ENCODE measurements at regions not wholly inside any gene's neighbourhood (a gene's known extent, or its start where the extent isn't known, plus 50 kb on each side); places are given as distances from the start of the nearest gene placed in this dataset.

DNA sequence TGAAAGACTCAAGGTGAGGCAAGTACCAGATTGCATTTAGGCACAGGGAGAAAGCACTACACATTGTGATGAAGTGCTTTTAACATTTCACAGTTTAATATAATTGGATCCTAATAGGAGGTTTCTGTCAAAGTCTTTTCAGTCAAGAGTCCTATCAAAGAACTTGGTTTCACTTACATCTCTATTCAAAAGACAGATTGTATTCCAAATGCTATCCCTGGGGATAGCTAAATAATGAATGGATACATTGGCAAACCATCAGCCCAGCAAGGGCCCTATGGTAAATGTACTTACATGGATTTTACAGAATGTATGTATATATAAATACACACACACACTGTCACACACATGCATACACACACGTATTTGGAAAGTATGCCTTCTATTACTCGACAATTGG lies 655.5 kb upstream of the FLRT2 start:
- TF ChIP-seq, protein P1, sequence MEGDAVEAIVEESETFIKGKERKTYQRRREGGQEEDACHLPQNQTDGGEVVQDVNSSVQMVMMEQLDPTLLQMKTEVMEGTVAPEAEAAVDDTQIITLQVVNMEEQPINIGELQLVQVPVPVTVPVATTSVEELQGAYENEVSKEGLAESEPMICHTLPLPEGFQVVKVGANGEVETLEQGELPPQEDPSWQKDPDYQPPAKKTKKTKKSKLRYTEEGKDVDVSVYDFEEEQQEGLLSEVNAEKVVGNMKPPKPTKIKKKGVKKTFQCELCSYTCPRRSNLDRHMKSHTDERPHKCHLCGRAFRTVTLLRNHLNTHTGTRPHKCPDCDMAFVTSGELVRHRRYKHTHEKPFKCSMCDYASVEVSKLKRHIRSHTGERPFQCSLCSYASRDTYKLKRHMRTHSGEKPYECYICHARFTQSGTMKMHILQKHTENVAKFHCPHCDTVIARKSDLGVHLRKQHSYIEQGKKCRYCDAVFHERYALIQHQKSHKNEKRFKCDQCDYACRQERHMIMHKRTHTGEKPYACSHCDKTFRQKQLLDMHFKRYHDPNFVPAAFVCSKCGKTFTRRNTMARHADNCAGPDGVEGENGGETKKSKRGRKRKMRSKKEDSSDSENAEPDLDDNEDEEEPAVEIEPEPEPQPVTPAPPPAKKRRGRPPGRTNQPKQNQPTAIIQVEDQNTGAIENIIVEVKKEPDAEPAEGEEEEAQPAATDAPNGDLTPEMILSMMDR (IDR thresholded peaks at IDR 0.05) = no peak
- TF ChIP-seq POLR2A (IDR thresholded peaks at IDR 0.05) = no peak

All from prostate gland (tissue), 2 donors.